HCT116 (cell line): ENCODE measurements at regions not wholly inside any gene's neighbourhood (a gene's known extent, or its start where the extent isn't known, plus 50 kb on each side); places are given as distances from the start of the nearest gene placed in this dataset.

ENCODE experiments used
- ATAC-seq: fragments of 200-7000 bp; cut with Tn5 transposase; 2 replicates; pipeline ENCODE4 v1.9.1; 2020; ENCODE audit warnings: mild to moderate bottlenecking, moderate library complexity
- BruUV-seq: library from RNA; stranded (reverse); fragments of 400-500 nt; replicated peaks from 2 replicates; lab custom pipeline; 2021; lab: Mats Ljungman, UMichigan
- CTCF ChIA-PET: fragments of 300-600 bp; sonication (Branson Sonifier 250); formaldehyde crosslinking; loops from one replicate; lab custom pipeline; 2021; ENCODE audit warnings: antibody characterized with exemption; lab: Charles Lee
- POLR2A ChIA-PET: fragments of 300-600, 350-600 bp; sonication (Branson Sonifier 250); formaldehyde crosslinking; loops from one replicate; lab custom pipeline; 2021; ENCODE audit warnings: antibody characterized with exemption; lab: Charles Lee
- RAD21 ChIA-PET, 2 experiments: fragments of 300-600 bp; sonication (Branson Sonifier 250); formaldehyde crosslinking; loops; one replicate each; lab custom pipeline; 2023; ENCODE audit warnings: low total read pairs in 2 of 2; ENCODE audit not compliant: uncharacterized antibody in 2 of 2, unreplicated experiment in 2 of 2, low non-redundant PET in 1 of 2; lab: Charles Lee
- DNase-seq: peaks from one replicate; pipeline ENCODE4 v3.0.0-alpha.2; 2010; ENCODE audit warnings: low read depth, low spot score
- H2AFZ ChIP-seq: fragments of 200-600 bp; shearing (Covaris generic), sonication (generic); 2 replicates; pipeline ENCODE4 v1.6.1; 2017; ENCODE audit warnings: low read depth, mixed run types, mixed read lengths, antibody characterized with exemption, low read length; ENCODE audit not compliant: poor library complexity, severe bottlenecking
- H3K27ac ChIP-seq: 2 replicates; pipeline ENCODE4 v1.5.1; 2012; ENCODE audit warnings: low read depth, low read length
- H3K27me3 ChIP-seq: fragments of 200-600 bp; sonication (generic); 2 replicates; pipeline ENCODE4 v1.6.1; 2016; ENCODE audit warnings: mixed run types, low read length, mixed read lengths; ENCODE audit not compliant: insufficient read depth
- H3K36me3 ChIP-seq, 2 experiments: fragments of 200-500 bp in 1 of 2; fragments of 200-600 bp in 1 of 2; sonication (Bioruptor generic) in 1 of 2; sonication (generic) in 1 of 2; 2 replicates each; pipeline versions ENCODE4 v1.5.1 to v1.6.1; 2014 to 2016; ENCODE audit warnings: low read length in 2 of 2, inconsistent platforms in 1 of 2, mixed read lengths in 1 of 2, mixed run types in 1 of 2; ENCODE audit not compliant: insufficient read depth in 2 of 2, control insufficient read depth in 1 of 2
- H3K4me1 ChIP-seq, 2 experiments: fragments of 200-600 bp in 1 of 2; sonication (generic) in 1 of 2; 2 replicates each; pipeline versions ENCODE4 v1.5.1 to v1.6.1; 2012 to 2017; ENCODE audit warnings: low read length in 2 of 2, inconsistent platforms in 1 of 2, mild to moderate bottlenecking in 1 of 2, mixed read lengths in 1 of 2, mixed run types in 1 of 2, moderate library complexity in 1 of 2; ENCODE audit not compliant: insufficient read depth in 2 of 2, control insufficient read depth in 1 of 2
- H3K4me2 ChIP-seq: fragments of 200-600 bp; sonication (generic); 2 replicates; pipeline ENCODE4 v1.6.1; 2017; ENCODE audit warnings: mixed run types, low read length, mixed read lengths
- H3K4me3 ChIP-seq, 2 experiments: fragments of 200-600 bp in 1 of 2; sonication (generic) in 1 of 2; replicated peaks in 1 of 2; 2 replicates each; pipeline ENCODE4 v1.5.1; 2011 to 2016; ENCODE audit warnings: low read length in 2 of 2, control low read depth in 1 of 2, low read depth in 1 of 2, mild to moderate bottlenecking in 1 of 2, mixed read lengths in 1 of 2, mixed run types in 1 of 2
- H3K79me2 ChIP-seq: fragments of 200-600 bp; sonication (generic); 2 replicates; pipeline ENCODE4 v1.6.1; 2017; ENCODE audit warnings: mild to moderate bottlenecking, mixed run types, low read length, moderate library complexity, mixed read lengths; ENCODE audit not compliant: insufficient read depth
- H3K9ac ChIP-seq: fragments of 200-600 bp; sonication (generic); 2 replicates; pipeline ENCODE4 v1.6.1; 2016; ENCODE audit warnings: low read length, mixed read lengths
- H3K9me2 ChIP-seq: fragments of 200-600 bp; sonication (generic), shearing (Covaris generic); 2 replicates; pipeline ENCODE4 v1.6.1; 2017; ENCODE audit warnings: mixed run types, mild to moderate bottlenecking, moderate library complexity; ENCODE audit not compliant: insufficient read depth
- H3K9me3 ChIP-seq, 2 experiments: fragments of 200-500 bp in 1 of 2; fragments of 200-600 bp in 1 of 2; sonication (Bioruptor generic) in 1 of 2; sonication (generic) in 1 of 2; 2 replicates each; pipeline ENCODE4 v1.6.1; 2014 to 2017; ENCODE audit warnings: low read length in 2 of 2, mixed read lengths in 2 of 2, inconsistent platforms in 1 of 2, low read depth in 1 of 2, mild to moderate bottlenecking in 1 of 2, mixed run types in 1 of 2, moderate library complexity in 1 of 2; ENCODE audit not compliant: control insufficient read depth in 1 of 2, insufficient read depth in 1 of 2
- H4K20me1 ChIP-seq: fragments of 200-600 bp; sonication (generic), shearing (Covaris generic); 2 replicates; pipeline ENCODE4 v1.6.1; 2017; ENCODE audit warnings: mixed run types, mild to moderate bottlenecking, moderate library complexity; ENCODE audit not compliant: insufficient read depth
- CBX3 ChIP-seq: IDR thresholded peaks from 2 replicates; pipeline ENCODE4 v1.6.1; 2012; ENCODE audit warnings: low read depth
- CEBPB ChIP-seq: IDR thresholded peaks from 2 replicates; pipeline ENCODE4 v1.6.1; 2012; ENCODE audit warnings: low read depth
- ELF1 ChIP-seq: IDR thresholded peaks from 2 replicates; pipeline ENCODE4 v1.6.1; 2012; ENCODE audit warnings: low read depth, borderline replicate concordance
- EZH2phosphoT487 ChIP-seq: fragments of 200-600 bp; IDR thresholded peaks from 2 replicates; pipeline ENCODE4 v1.6.1; 2018; ENCODE audit warnings: antibody characterized with exemption, borderline replicate concordance
- FOSL1 ChIP-seq: IDR thresholded peaks from 2 replicates; pipeline ENCODE4 v1.6.1; 2012; ENCODE audit warnings: low read depth
- JUND ChIP-seq: IDR thresholded peaks from 2 replicates; pipeline ENCODE4 v1.6.1; 2012
- POLR2A ChIP-seq: IDR thresholded peaks from 2 replicates; pipeline ENCODE4 v1.7.0; 2011; ENCODE audit warnings: borderline replicate concordance; ENCODE audit not compliant: insufficient read depth, insufficient read length; ENCODE audit errors: extremely low read depth
- POLR2AphosphoS5 ChIP-seq: IDR thresholded peaks from 2 replicates; pipeline ENCODE4 v1.6.1; 2011; ENCODE audit warnings: mild to moderate bottlenecking, low read depth, low read length, moderate library complexity
- RAD21 ChIP-seq: IDR thresholded peaks from 2 replicates; pipeline ENCODE4 v1.6.1; 2012; ENCODE audit warnings: low read depth, mild to moderate bottlenecking
- SIN3A ChIP-seq: IDR thresholded peaks from 2 replicates; pipeline ENCODE4 v1.6.1; 2012; ENCODE audit warnings: low read depth
- SP1 ChIP-seq: IDR thresholded peaks from 2 replicates; pipeline ENCODE4 v1.6.1; 2012; ENCODE audit warnings: low read depth
- SRF ChIP-seq: IDR thresholded peaks from 2 replicates; pipeline ENCODE4 v1.6.1; 2012; ENCODE audit warnings: low read depth
- TCF7L2 ChIP-seq: IDR thresholded peaks from 2 replicates; pipeline ENCODE4 v1.7.0; 2011; ENCODE audit warnings: borderline replicate concordance, inconsistent platforms; ENCODE audit not compliant: insufficient read depth, insufficient read length; ENCODE audit errors: extremely low read depth
- YY1 ChIP-seq: IDR thresholded peaks from 2 replicates; pipeline ENCODE4 v1.6.1; 2011; ENCODE audit warnings: low read length, low read depth, moderate library complexity, mild to moderate bottlenecking; ENCODE audit not compliant: insufficient replicate concordance; ENCODE audit errors: extremely low read depth
- ZFX ChIP-seq: fragments of 450-650 bp; IDR thresholded peaks from 2 replicates; pipeline ENCODE4 v1.6.1; 2017
- ZNF274 ChIP-seq: fragments of 200-500 bp; sonication (Bioruptor generic); IDR thresholded peaks from 2 replicates; pipeline ENCODE4 v1.6.1; 2014; ENCODE audit warnings: mild to moderate bottlenecking, low read depth, low read length, inconsistent platforms
- intact Hi-C: fragments of 100-400 bp; cut with micrococcal nuclease; formaldehyde crosslinking; loops from 2 replicates; pipeline ENCODE4 v1.10.0; 2022
- TF ChIP-seq, protein P1 (sequence below): IDR thresholded peaks from 2 replicates; pipeline ENCODE4 v1.6.1; 2012
- TF ChIP-seq, protein P2 (sequence below): IDR thresholded peaks from 2 replicates; pipeline ENCODE4 v1.6.1; 2012; ENCODE audit warnings: low read depth

DNA sequence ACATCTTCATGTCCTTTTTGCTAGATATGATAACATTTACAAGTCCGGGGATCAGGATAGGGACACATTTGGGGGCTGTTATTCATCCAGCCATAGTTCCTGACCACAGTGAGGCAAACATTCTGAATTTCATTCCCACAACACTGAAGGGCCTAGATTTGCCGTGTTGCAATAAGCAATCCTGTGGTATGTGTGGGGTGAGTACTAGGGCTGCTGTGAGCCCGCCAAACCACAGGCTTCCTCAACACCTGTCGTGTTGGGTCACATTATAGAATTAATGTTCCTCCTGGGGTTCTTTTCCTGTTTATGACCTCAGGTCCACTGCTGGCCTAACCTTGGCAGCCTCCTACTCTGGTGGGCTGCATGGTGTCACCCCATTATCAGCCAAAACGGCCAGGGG, 119.2 kb downstream of the TBC1D30 start:
- BruUV-seq = no TSS peak
- intact Hi-C loops = no loop called here
- DNase-seq (no peak), ATAC-seq (no peak)
- RAD21 ChIA-PET = no interaction called here
- POLR2A ChIA-PET = no interaction called here
- Histone ChIP-seq H4K20me1 (no peaks in the 10 kb centered on the region), H3K4me1 (no peaks in the 10 kb centered on the region), H3K79me2 (no peaks in the 10 kb centered on the region), H3K36me3 (no peaks in the 10 kb centered on the region), H3K27me3 (no peaks in the 10 kb centered on the region), H3K9me2 (no peaks in the 10 kb centered on the region), H3K27ac (no peak overlapping the region), H3K9me3 (no peaks in the 10 kb centered on the region), H2AFZ (no peak overlapping the region), H3K4me2 (no peak overlapping the region), H3K9ac (no peak overlapping the region), H3K4me3 (no peak overlapping the region)
- CTCF ChIA-PET = no interaction called here
- TF ChIP-seq ZFX (no peak), JUND (no peak), SRF (no peak), RAD21 (no peak)

DNA sequence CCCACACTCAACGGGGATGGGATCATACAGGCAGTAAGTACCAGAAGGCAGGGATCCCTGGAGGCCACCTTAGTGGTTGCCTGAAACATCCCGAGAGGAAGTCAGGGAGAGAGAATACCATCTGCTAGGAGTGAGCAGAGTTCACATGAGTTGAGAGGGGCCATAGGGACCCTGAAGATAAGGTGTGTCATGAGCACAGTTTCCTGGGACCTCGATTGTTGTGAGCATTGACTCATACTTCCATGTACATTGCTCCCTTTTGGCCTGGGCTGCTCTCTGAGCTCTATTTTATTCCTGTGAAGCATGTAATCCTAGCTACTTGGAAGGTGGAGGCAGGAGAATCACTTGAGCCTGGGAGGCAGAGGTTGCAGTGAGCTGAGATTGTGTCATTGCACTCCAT, 120.5 kb downstream of the TBC1D30 start:
- no peaks in the 10 kb centered on the region for H3K9me3 ChIP-seq
- ATAC-seq (no peak), DNase-seq (no peak)
- ChIA-PET CTCF (no interaction called here), POLR2A (no interaction called here), RAD21 (no interaction called here)
- no peak overlapping the region for H3K4me2 ChIP-seq
- no TSS peak for BruUV-seq
- no peaks in the 10 kb centered on the region for H3K27me3 ChIP-seq
- no peaks in the 10 kb centered on the region for H3K9me2 ChIP-seq
- no peak overlapping the region for H3K27ac ChIP-seq
- intact Hi-C loops = no loop called here
- H3K4me1 ChIP-seq = no peaks in the 10 kb centered on the region
- H3K79me2 ChIP-seq = no peaks in the 10 kb centered on the region
- H4K20me1 ChIP-seq = no peaks in the 10 kb centered on the region
- no peak overlapping the region for H3K4me3 ChIP-seq
- H3K36me3 ChIP-seq = no peaks in the 10 kb centered on the region
- no peak for TF ChIP-seq ZNF274
- TF ChIP-seq, protein P1, sequence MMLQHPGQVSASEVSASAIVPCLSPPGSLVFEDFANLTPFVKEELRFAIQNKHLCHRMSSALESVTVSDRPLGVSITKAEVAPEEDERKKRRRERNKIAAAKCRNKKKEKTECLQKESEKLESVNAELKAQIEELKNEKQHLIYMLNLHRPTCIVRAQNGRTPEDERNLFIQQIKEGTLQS = no peak
- no peak for TF ChIP-seq CBX3
- no peak for TF ChIP-seq POLR2A
- TF ChIP-seq CEBPB = no peak
- no peak for TF ChIP-seq EZH2phosphoT487
- no peak for TF ChIP-seq SP1
- no peak for TF ChIP-seq POLR2AphosphoS5
- TF ChIP-seq FOSL1 = no peak
- TF ChIP-seq, protein P2, sequence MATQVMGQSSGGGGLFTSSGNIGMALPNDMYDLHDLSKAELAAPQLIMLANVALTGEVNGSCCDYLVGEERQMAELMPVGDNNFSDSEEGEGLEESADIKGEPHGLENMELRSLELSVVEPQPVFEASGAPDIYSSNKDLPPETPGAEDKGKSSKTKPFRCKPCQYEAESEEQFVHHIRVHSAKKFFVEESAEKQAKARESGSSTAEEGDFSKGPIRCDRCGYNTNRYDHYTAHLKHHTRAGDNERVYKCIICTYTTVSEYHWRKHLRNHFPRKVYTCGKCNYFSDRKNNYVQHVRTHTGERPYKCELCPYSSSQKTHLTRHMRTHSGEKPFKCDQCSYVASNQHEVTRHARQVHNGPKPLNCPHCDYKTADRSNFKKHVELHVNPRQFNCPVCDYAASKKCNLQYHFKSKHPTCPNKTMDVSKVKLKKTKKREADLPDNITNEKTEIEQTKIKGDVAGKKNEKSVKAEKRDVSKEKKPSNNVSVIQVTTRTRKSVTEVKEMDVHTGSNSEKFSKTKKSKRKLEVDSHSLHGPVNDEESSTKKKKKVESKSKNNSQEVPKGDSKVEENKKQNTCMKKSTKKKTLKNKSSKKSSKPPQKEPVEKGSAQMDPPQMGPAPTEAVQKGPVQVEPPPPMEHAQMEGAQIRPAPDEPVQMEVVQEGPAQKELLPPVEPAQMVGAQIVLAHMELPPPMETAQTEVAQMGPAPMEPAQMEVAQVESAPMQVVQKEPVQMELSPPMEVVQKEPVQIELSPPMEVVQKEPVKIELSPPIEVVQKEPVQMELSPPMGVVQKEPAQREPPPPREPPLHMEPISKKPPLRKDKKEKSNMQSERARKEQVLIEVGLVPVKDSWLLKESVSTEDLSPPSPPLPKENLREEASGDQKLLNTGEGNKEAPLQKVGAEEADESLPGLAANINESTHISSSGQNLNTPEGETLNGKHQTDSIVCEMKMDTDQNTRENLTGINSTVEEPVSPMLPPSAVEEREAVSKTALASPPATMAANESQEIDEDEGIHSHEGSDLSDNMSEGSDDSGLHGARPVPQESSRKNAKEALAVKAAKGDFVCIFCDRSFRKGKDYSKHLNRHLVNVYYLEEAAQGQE = no peak
- no peak for TF ChIP-seq SRF
- no peak for TF ChIP-seq ELF1
- TF ChIP-seq SIN3A = no peak
- TF ChIP-seq TCF7L2 = no peak
- no peak for TF ChIP-seq RAD21
- TF ChIP-seq YY1 = no peak
- no peak overlapping the region for H2AFZ ChIP-seq
- H3K9ac ChIP-seq = no peak overlapping the region
